ENCODE measurements at regions not wholly inside any gene's neighbourhood (a gene's known extent, or its start where the extent isn't known, plus 50 kb on each side); places are given as distances from the start of the nearest gene placed in this dataset.

DNA sequence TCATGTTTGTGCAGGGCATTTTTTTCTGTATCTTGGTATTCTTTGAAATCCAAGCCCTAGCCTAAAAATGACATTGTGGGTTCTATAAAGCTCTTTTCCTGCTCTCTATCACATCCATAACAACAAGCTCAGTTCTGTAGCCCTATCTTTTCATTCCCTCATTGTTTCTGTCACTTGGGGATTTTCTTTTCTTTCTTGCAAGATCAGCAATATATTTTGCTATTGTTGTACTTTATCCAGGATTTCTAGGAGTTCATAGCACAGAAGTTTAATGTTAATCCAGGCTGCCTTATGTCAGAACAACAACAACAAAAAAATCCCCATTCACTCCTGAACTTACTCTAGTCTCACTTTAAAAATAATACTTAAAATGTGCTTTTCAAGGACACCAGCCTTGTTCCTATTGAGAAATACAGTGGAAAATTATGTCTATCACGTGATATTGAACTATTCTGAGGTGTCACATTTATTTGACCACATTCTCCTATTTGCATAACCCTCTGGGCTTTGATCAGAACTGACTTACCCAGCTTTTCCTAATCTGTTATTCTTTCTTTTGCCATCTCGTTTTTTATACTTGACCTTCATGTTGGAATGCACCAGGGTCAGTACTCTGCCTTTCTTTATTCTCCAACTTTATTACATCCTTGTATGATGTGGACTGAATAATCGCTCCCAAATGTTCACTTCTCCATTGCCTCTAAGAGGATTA is 112.8 kb downstream of the MAGEB5 start:
- TF ChIP-seq TAF1 (IDR thresholded peaks at IDR 0.05; ENCODE audit: low read depth) (no peak), EP300 (IDR thresholded peaks at IDR 0.05; ENCODE audit: borderline replicate concordance) (no peak), CREB1 (IDR thresholded peaks at IDR 0.05; ENCODE audit: low read depth) (no peak), NFIC (IDR thresholded peaks at IDR 0.05) (no peak), RAD21 (IDR thresholded peaks at IDR 0.05; ENCODE audit: low read depth) (no peak), YY1 (IDR thresholded peaks at IDR 0.05; ENCODE audit: low read depth) (no peak), CEBPB (IDR thresholded peaks at IDR 0.05) (no peak), FOXM1 (IDR thresholded peaks at IDR 0.05; ENCODE audit: borderline replicate concordance, low read depth) (no peak), TEAD4 (IDR thresholded peaks at IDR 0.05) (no peak), ZBTB7A (IDR thresholded peaks at IDR 0.05; ENCODE audit: low read depth) (no peak), TCF12 (IDR thresholded peaks at IDR 0.05; ENCODE audit: low read depth) (no peak)
- TF ChIP-seq, protein P1, sequence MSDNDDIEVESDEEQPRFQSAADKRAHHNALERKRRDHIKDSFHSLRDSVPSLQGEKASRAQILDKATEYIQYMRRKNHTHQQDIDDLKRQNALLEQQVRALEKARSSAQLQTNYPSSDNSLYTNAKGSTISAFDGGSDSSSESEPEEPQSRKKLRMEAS (IDR thresholded peaks at IDR 0.05) = no peak
- TF ChIP-seq, protein P2, sequence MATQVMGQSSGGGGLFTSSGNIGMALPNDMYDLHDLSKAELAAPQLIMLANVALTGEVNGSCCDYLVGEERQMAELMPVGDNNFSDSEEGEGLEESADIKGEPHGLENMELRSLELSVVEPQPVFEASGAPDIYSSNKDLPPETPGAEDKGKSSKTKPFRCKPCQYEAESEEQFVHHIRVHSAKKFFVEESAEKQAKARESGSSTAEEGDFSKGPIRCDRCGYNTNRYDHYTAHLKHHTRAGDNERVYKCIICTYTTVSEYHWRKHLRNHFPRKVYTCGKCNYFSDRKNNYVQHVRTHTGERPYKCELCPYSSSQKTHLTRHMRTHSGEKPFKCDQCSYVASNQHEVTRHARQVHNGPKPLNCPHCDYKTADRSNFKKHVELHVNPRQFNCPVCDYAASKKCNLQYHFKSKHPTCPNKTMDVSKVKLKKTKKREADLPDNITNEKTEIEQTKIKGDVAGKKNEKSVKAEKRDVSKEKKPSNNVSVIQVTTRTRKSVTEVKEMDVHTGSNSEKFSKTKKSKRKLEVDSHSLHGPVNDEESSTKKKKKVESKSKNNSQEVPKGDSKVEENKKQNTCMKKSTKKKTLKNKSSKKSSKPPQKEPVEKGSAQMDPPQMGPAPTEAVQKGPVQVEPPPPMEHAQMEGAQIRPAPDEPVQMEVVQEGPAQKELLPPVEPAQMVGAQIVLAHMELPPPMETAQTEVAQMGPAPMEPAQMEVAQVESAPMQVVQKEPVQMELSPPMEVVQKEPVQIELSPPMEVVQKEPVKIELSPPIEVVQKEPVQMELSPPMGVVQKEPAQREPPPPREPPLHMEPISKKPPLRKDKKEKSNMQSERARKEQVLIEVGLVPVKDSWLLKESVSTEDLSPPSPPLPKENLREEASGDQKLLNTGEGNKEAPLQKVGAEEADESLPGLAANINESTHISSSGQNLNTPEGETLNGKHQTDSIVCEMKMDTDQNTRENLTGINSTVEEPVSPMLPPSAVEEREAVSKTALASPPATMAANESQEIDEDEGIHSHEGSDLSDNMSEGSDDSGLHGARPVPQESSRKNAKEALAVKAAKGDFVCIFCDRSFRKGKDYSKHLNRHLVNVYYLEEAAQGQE (IDR thresholded peaks at IDR 0.05; ENCODE audit: low read depth) = no peak

All from Ishikawa (cell line).